Tibial artery (tissue), 4 donors: ENCODE measurements at regions not wholly inside any gene's neighbourhood (a gene's known extent, or its start where the extent isn't known, plus 50 kb on each side); places are given as distances from the start of the nearest gene placed in this dataset.

Source experiments
- DNase-seq, 2 donors: peaks; one replicate each; pipeline ENCODE4 v3.0.0-alpha.2; 2019
- H3K27ac ChIP-seq, 2 donors: fragments of 200-600 bp; sonication (generic) in 1 of 2; 1 replicate in 1 of 2; 2 replicates in 1 of 2; pipeline ENCODE4 v1.5.1; 2018 to 2019; ENCODE audit warnings: mild to moderate bottlenecking in 1 of 2
- H3K27me3 ChIP-seq, 2 donors: fragments of 200-600 bp; sonication (generic) in 1 of 2; one replicate each; pipeline versions ENCODE4 v1.5.1 to v1.6.0; 2016 to 2019
- H3K36me3 ChIP-seq, 3 donors: fragments of 200-600 bp; sonication (generic) in 2 of 3; one replicate each; pipeline ENCODE4 v1.5.1; 2016 to 2019; ENCODE audit warnings: mild to moderate bottlenecking in 2 of 3
- H3K4me1 ChIP-seq, 4 donors: fragments of 200-600 bp; sonication (generic) in 2 of 4; 1 replicate in 3 of 4; 2 replicates in 1 of 4; pipeline ENCODE4 v1.5.1; 2016 to 2019
- H3K4me3 ChIP-seq, 2 donors: fragments of 200-600 bp; sonication (generic) in 1 of 2; 1 replicate in 1 of 2; 2 replicates in 1 of 2; pipeline ENCODE4 v1.5.1; 2018 to 2019; ENCODE audit warnings: mild to moderate bottlenecking in 2 of 2
- H3K9me3 ChIP-seq, 3 donors: fragments of 200-600 bp; sonication (generic) in 1 of 3; one replicate each; pipeline ENCODE4 v1.5.1; 2016 to 2019
- CTCF ChIP-seq, 2 experiments: fragments of 200-600 bp in 1 of 2; fragments of 450-650 bp in 1 of 2; IDR thresholded peaks; one replicate each; pipeline ENCODE4 v1.5.1; 2017 to 2019; ENCODE audit warnings: antibody characterized with exemption in 2 of 2, mild to moderate bottlenecking in 1 of 2, moderate library complexity in 1 of 2
- intact Hi-C: fragments of 100-400 bp; cut with DNase I; formaldehyde crosslinking; loops from one replicate; pipeline ENCODE4 v1.15.0; 2023; ENCODE audit warnings: low total_unique reads

DNA sequence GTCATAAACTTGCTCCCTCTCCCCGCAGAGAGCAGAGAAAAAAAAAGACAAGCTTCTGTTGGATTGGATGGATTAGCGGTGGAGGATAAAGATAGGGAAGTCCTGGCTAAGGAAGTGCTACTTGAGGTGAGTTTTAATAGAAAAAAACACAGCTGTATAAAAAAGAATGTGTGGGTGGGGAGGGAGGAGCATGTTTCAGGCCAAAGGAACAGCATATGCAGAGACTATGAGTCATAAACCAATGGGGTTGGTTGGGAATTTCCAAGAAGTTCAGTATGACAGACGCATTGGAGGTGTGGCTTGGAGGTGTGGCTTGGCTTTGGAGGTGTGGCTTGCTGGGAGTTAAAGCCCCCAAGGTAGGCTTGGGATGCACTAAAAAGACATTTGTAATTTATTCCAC lies 103.0 kb upstream of the LSM8 start:
- DNase-seq, result no peak
- Histone ChIP-seq H3K4me1 (no peaks in the 10 kb centered on the region), H3K27me3 (no peaks in the 10 kb centered on the region), H3K4me3 (no peak overlapping the region), H3K27ac (no peak overlapping the region), H3K9me3 (no peaks in the 10 kb centered on the region), H3K36me3 (no peaks in the 10 kb centered on the region)
- intact Hi-C loops, result no loop called here
- TF ChIP-seq CTCF (IDR thresholded peaks at IDR 0.05), result no peak

DNA sequence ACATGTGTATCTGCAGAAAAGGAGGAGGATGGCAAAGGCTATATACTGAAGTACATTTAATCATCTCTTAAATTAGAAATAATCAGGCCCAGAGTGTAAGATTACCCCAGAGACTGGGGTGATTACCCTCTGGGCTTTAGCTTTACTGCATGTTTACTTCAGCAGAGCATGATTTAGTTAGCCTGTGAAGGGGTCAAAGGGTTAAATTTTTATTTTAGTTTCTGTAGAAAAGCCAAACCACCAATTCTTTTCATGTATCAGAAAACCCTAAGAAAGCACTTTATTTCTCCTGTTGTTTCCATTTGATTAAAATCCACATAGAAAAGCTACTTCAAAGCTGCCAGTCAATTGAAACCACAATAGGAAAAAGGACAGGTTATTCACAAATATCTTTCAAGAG lies 101.5 kb upstream of the LSM8 start:
- no peak overlapping the region for H3K4me3 ChIP-seq
- intact Hi-C loops, result no loop called here
- no peaks in the 10 kb centered on the region for H3K36me3 ChIP-seq
- H3K27ac ChIP-seq, result no peak overlapping the region
- no peaks in the 10 kb centered on the region for H3K9me3 ChIP-seq
- H3K4me1 ChIP-seq, result no peaks in the 10 kb centered on the region
- no peaks in the 10 kb centered on the region for H3K27me3 ChIP-seq
- no peak for TF ChIP-seq CTCF (IDR thresholded peaks at IDR 0.05)
- DNase-seq, result no peak

DNA sequence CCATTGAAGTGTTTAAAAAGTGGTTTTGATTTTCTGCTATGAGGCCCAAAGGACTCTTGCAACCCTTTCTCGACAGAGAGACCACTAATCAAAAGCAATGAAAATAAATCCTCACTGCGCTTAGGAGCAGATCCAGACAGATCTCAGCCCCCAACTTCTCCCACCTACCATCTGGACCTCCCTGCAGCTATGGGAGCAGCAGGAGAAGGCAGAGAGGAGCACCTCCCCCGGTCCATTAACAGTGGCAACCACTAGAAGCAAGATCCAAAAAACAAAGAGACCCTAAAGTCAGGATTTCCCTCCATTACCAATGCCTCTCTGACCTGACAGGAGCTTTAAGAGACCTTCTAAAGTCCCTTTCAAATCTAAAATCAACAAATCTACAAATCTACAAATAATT lies 99.0 kb upstream of the LSM8 start:
- TF ChIP-seq CTCF (IDR thresholded peaks at IDR 0.05), result no peak

GRCh38 chr7:118087126-118087525 lies 96.8 kb upstream of the LSM8 start:
- H3K27me3 ChIP-seq, result no peaks in the 10 kb centered on the region
- H3K4me3 ChIP-seq, result no peak overlapping the region
- DNase-seq, result no peak
- no peak overlapping the region for H3K27ac ChIP-seq
- H3K4me1 ChIP-seq, result no peaks in the 10 kb centered on the region
- no peaks in the 10 kb centered on the region for H3K36me3 ChIP-seq
- no peak for TF ChIP-seq CTCF (IDR thresholded peaks at IDR 0.05)
- intact Hi-C loops, result no loop called here
- H3K9me3 ChIP-seq, result no peaks in the 10 kb centered on the region

More for the DNA sequence above, 99.0 kb upstream of the LSM8 start:
- intact Hi-C loops, result no loop called here
- H3K9me3 ChIP-seq, result no peaks in the 10 kb centered on the region
- H3K36me3 ChIP-seq, result no peaks in the 10 kb centered on the region
- H3K27me3 ChIP-seq, result no peaks in the 10 kb centered on the region
- H3K27ac ChIP-seq, result no peak overlapping the region
- DNase-seq, result no peak
- no peaks in the 10 kb centered on the region for H3K4me1 ChIP-seq
- no peak overlapping the region for H3K4me3 ChIP-seq

GRCh38 chr7:118094044-118094443 lies 89.9 kb upstream of the LSM8 start:
- no peak overlapping the region for H3K4me3 ChIP-seq
- no peaks in the 10 kb centered on the region for H3K36me3 ChIP-seq
- no peaks in the 10 kb centered on the region for H3K9me3 ChIP-seq
- no peak overlapping the region for H3K27ac ChIP-seq
- H3K27me3 ChIP-seq, result no peaks in the 10 kb centered on the region
- no peak for TF ChIP-seq CTCF (IDR thresholded peaks at IDR 0.05)
- intact Hi-C loops, result no loop called here
- H3K4me1 ChIP-seq, result no peaks in the 10 kb centered on the region
- DNase-seq, result no peak

- TF ChIP-seq CTCF (IDR thresholded peaks at IDR 0.05), result peak; percentile 14 to 40
- no peak for DNase-seq
- no peaks in the 10 kb centered on the region for H3K36me3 ChIP-seq
- H3K4me3 ChIP-seq, result no peak overlapping the region
- no peaks in the 10 kb centered on the region for H3K9me3 ChIP-seq
- intact Hi-C loops, result no loop called here
- H3K27me3 ChIP-seq, result no peaks in the 10 kb centered on the region
- H3K27ac ChIP-seq, result no peak overlapping the region
- no peaks in the 10 kb centered on the region for H3K4me1 ChIP-seq
These were observed 79.0 kb upstream of the LSM8 start for GRCh38 chr7:118104812-118105441.
